Activated T-helper 1 cell treated with anti-CD3 and anti-CD28 coated beads, Interleukin-12 subunit alpha, Interleukin-12 subunit beta, Interleukin-2, Interleukin-4 antibody, amounts not matched to agents 30 ng/mL and 10 ng/mL and 1 ng/mL, durations not matched to agents 14 hours and 24 hours and 36 hours (primary cell): ENCODE measurements at regions not wholly inside any gene's neighbourhood (a gene's known extent, or its start where the extent isn't known, plus 50 kb on each side); places are given as distances from the start of the nearest gene placed in this dataset.

Experiments used
- DNase-seq: peaks from one replicate; pipeline ENCODE4 v3.0.0; 2021; ENCODE audit warnings: low spot score
- H3K27ac Mint-ChIP-seq: one replicate; pipeline ENCODE4 v1.8.0; 2021; ENCODE audit warnings: mild to moderate bottlenecking, mixed read lengths
- H3K27me3 Mint-ChIP-seq: one replicate; pipeline ENCODE4 v1.8.0; 2022; ENCODE audit warnings: mild to moderate bottlenecking, moderate library complexity, mixed read lengths; ENCODE audit not compliant: insufficient read depth
- H3K36me3 Mint-ChIP-seq: one replicate; pipeline ENCODE4 v1.8.0; 2021; ENCODE audit warnings: low read depth, mixed read lengths
- H3K4me1 Mint-ChIP-seq: one replicate; pipeline ENCODE4 v1.8.0; 2021; ENCODE audit warnings: low read depth, mixed read lengths
- H3K4me3 Mint-ChIP-seq: one replicate; pipeline ENCODE4 v1.8.0; 2021; ENCODE audit warnings: mild to moderate bottlenecking, moderate library complexity, mixed read lengths
- H3K9me3 Mint-ChIP-seq: one replicate; pipeline ENCODE4 v1.8.0; 2021; ENCODE audit warnings: mixed read lengths
- intact Hi-C: fragments of 100-400 bp; cut with micrococcal nuclease; formaldehyde crosslinking; loops from one replicate; pipeline ENCODE4 v1.15.1; 2024

DNA sequence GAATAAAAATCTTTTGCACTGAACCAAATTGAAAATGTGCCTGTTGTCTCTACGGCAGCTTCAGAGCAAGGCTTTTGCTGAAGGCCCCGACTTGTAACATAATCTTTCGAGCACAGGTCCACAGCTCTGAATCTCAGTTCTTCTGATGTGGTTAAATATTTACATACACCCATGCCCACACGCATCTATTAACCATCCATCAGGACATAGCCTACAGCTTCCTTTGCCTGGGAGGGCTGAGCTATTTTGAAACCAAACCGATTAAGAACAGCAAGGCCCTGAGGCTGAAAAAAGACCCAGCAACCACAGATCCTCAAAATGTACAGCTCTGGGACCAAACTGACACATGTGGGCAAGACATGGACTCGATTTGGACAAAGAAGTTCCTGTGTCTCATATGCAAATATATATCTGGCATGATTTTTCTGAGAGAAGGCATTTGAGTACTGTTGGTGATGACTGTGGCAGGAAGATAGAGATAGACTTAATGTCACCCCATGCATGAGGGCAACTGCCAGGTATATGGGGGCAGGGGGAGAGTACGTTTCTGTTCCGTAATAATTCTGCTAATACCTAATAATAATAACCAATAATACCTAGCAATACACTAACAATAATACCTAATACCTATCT, 322.7 kb upstream of the PLET1 start:
- intact Hi-C loops, result loop anchor here (10.0 kb wide), 1 partner anchor 351 kb away; no protein-coding TSS in a partner anchor
- Mint-ChIP-seq H3K36me3 (no peaks in the 10 kb centered on the region), H3K9me3 (no peaks in the 10 kb centered on the region), H3K4me1 (no peaks in the 10 kb centered on the region), H3K27me3 (peaks cover 5% of the 10 kb centered on the region), H3K4me3 (no peak overlapping the region), H3K27ac (no peak overlapping the region)
- DNase-seq, result no peak

DNA sequence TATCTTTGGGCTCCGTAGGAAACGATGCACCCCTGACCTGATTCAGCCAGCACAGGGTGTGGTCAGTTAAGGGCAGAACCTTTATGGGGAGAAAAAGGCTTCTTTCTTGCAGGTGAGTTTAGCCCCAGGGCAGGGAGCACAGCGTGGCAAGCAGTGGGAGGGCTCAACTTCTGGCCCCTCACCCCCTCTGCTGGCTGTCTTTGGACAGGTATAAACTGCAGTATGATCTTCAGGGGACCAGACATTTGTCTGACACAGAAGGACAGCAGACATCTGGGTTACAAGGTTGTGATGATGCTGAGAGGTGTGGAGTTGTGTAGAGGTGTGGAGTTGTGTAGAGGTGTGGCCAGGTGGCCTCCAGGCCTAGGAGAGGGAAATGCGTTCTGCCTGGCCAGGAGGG, 324.0 kb upstream of the PLET1 start:
- intact Hi-C loops, result loop anchor here (5.0 to 10.0 kb wide), 2 partner anchors 213 to 350 kb away; no protein-coding TSS in a partner anchor
- Mint-ChIP-seq H3K27me3 (peaks cover 5% of the 10 kb centered on the region), H3K36me3 (no peaks in the 10 kb centered on the region), H3K4me3 (no peak overlapping the region), H3K4me1 (no peaks in the 10 kb centered on the region), H3K9me3 (no peaks in the 10 kb centered on the region), H3K27ac (no peak overlapping the region)
- DNase-seq, result no peak

DNA sequence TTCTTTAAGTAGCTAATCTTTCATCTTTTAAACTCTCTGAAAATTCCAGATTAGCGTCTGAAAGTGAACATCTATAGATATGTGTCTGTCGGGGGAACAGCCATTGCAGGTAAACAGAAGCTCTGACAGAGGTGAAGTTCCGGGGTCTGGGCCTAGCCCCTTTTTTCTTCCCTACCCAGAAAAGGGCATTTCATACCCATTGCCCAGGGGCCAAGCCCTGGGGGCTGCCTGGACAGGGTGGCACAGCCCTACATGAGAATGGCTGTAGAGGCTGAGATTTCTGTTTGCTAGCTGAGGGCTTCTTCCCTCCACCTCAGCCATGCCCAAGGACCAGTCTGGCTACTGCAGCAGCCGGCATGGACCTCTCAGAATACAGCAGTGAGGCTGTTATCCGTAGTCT, 327.0 kb upstream of the PLET1 start:
- Mint-ChIP-seq H3K27ac (no peak overlapping the region), H3K36me3 (no peaks in the 10 kb centered on the region), H3K27me3 (no peaks in the 10 kb centered on the region), H3K9me3 (no peaks in the 10 kb centered on the region), H3K4me1 (no peaks in the 10 kb centered on the region), H3K4me3 (no peak overlapping the region)
- DNase-seq, result no peak
- intact Hi-C loops, result loop anchor here (1.0 to 10.0 kb wide), 4 partner anchors 210 to 702 kb away; no protein-coding TSS in a partner anchor

DNA sequence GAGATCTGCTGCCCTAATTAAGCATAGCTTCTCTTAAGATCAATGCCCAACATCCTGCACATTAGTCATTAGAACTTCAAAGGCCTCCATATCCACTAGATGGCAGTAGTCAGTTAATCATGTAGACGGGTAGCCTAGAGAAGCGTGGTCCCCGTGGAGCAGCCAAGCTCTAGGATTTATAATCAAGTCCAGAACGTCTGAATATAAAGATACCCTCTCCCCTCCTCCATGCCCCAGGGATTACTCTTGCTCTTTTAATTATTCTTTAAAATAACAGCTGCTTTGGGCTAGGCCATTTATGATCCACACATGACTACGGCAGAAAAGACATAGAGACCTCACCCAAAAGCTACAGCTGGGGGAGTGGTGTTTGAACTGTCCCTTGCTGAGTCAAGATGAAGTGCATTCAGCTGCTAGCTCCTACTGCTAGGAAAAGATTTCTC, 327.6 kb upstream of the PLET1 start:
- no peaks in the 10 kb centered on the region for H3K27me3 Mint-ChIP-seq
- peak; percentile 8 for DNase-seq
- H3K27ac Mint-ChIP-seq, result peak overlapping the region; percentile 20
- H3K9me3 Mint-ChIP-seq, result no peaks in the 10 kb centered on the region
- H3K4me3 Mint-ChIP-seq, result no peak overlapping the region
- no peaks in the 10 kb centered on the region for H3K36me3 Mint-ChIP-seq
- H3K4me1 Mint-ChIP-seq, result no peaks in the 10 kb centered on the region
- intact Hi-C loops, result loop anchor here (1.0 to 10.0 kb wide), 4 partner anchors 209 to 701 kb away; no protein-coding TSS in a partner anchor

- Mint-ChIP-seq H3K27me3 (no peaks in the 10 kb centered on the region), H3K4me3 (no peak overlapping the region), H3K27ac (no peak overlapping the region), H3K9me3 (no peaks in the 10 kb centered on the region), H3K36me3 (no peaks in the 10 kb centered on the region), H3K4me1 (no peaks in the 10 kb centered on the region)
- DNase-seq, result no peak
- intact Hi-C loops, result loop anchor here (5.0 to 10.0 kb wide), 2 partner anchors 208 to 346 kb away; no protein-coding TSS in a partner anchor
Measured at GRCh38 chr11:112589155-112589554, 328.5 kb upstream of the PLET1 start.

- no peaks in the 10 kb centered on the region for H3K9me3 Mint-ChIP-seq
- no peak overlapping the region for H3K27ac Mint-ChIP-seq
- H3K36me3 Mint-ChIP-seq, result no peaks in the 10 kb centered on the region
- no peaks in the 10 kb centered on the region for H3K4me1 Mint-ChIP-seq
- H3K27me3 Mint-ChIP-seq, result no peaks in the 10 kb centered on the region
- intact Hi-C loops, result no loop called here
- no peak for DNase-seq
- H3K4me3 Mint-ChIP-seq, result no peak overlapping the region
Measured at GRCh38 chr11:112590764-112591163, 330.1 kb upstream of the PLET1 start.

GRCh38 chr11:112593440-112593839, 332.8 kb upstream of the PLET1 start:
- Mint-ChIP-seq H3K4me3 (no peak overlapping the region), H3K36me3 (no peaks in the 10 kb centered on the region), H3K27me3 (no peaks in the 10 kb centered on the region), H3K9me3 (no peaks in the 10 kb centered on the region), H3K27ac (no peak overlapping the region), H3K4me1 (no peaks in the 10 kb centered on the region)
- DNase-seq, result no peak
- intact Hi-C loops, result no loop called here

DNA sequence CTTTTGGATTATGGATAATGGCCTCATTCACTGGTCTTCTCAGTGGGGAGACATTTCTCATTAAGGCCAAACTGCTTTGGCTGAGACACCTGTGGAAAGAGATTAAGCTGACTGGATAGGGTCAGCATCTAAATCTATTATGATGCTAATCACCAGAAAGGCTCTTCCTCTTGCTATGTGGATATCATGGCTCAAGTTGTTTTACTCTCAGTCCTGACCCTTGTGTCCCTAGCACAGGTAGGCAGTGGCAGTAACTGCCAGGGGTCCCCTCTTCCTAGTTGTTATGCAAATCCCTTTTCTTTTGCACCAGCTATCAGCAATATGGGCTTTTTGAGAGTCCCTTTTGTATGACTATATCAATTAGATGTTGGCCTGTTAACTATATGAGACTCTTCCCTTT, 335.7 kb upstream of the PLET1 start:
- no peak overlapping the region for H3K4me3 Mint-ChIP-seq
- no peaks in the 10 kb centered on the region for H3K4me1 Mint-ChIP-seq
- DNase-seq, result no peak
- no peaks in the 10 kb centered on the region for H3K9me3 Mint-ChIP-seq
- H3K36me3 Mint-ChIP-seq, result no peaks in the 10 kb centered on the region
- intact Hi-C loops, result no loop called here
- peaks cover under 1% of the 10 kb centered on the region for H3K27me3 Mint-ChIP-seq
- H3K27ac Mint-ChIP-seq, result no peak overlapping the region

DNA sequence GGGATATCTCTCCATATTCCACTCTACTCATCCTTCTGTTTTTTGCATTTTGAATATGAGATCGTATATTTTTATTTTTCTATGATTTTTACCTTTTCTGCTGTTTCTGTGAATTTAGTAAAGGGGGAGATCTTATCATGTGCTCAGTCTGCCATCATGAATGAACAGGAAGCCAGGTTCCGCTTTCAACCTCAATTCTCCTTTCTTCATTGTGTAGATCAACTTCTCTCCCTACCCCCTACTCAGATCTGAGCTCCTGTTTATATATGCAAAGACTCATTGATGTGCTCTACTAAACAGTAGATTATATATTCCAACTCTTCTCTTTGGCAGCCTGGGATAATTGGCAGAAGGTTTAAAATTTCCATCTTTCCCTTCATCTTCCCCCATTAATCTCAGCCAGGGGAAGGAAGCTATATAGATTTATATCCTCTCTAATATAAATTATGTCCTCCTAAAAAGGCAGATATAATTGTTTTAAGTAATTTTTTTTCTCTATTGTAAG, 336.7 kb upstream of the PLET1 start:
- H3K9me3 Mint-ChIP-seq, result no peaks in the 10 kb centered on the region
- intact Hi-C loops, result no loop called here
- H3K27ac Mint-ChIP-seq, result no peak overlapping the region
- H3K27me3 Mint-ChIP-seq, result peaks cover 6% of the 10 kb centered on the region
- DNase-seq, result no peak
- no peak overlapping the region for H3K4me3 Mint-ChIP-seq
- H3K36me3 Mint-ChIP-seq, result no peaks in the 10 kb centered on the region
- no peaks in the 10 kb centered on the region for H3K4me1 Mint-ChIP-seq

DNA sequence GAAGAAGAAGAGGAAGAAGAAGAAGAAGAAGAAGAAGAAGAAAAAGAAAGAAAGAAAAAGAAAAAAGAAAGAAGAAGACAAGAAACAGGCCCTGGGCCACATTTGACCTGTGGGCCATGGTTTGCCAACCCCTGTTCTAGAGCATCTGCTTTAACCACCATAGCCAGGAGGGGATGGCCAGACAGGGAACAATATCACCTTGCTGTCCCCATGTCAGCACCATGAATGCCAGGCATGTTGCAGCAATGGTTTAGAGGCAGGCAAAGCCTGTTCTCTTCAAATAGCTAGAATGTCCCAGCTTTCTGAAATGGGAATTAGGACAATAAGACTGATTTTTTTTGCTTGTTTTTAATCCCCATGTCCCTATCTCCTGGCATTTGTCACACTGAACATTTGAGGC, 338.6 kb upstream of the PLET1 start:
- intact Hi-C loops, result no loop called here
- Mint-ChIP-seq H3K27me3 (peaks cover 8% of the 10 kb centered on the region), H3K9me3 (no peaks in the 10 kb centered on the region), H3K4me3 (no peak overlapping the region), H3K27ac (no peak overlapping the region), H3K4me1 (no peaks in the 10 kb centered on the region), H3K36me3 (no peaks in the 10 kb centered on the region)
- DNase-seq, result no peak

GRCh38 chr11:112599856-112600533, 339.3 kb upstream of the PLET1 start:
- Mint-ChIP-seq H3K4me3 (no peak overlapping the region), H3K27me3 (peaks cover 8% of the 10 kb centered on the region), H3K36me3 (no peaks in the 10 kb centered on the region), H3K4me1 (no peaks in the 10 kb centered on the region), H3K27ac (no peak overlapping the region), H3K9me3 (no peaks in the 10 kb centered on the region)
- intact Hi-C loops, result no loop called here
- no peak for DNase-seq

DNA sequence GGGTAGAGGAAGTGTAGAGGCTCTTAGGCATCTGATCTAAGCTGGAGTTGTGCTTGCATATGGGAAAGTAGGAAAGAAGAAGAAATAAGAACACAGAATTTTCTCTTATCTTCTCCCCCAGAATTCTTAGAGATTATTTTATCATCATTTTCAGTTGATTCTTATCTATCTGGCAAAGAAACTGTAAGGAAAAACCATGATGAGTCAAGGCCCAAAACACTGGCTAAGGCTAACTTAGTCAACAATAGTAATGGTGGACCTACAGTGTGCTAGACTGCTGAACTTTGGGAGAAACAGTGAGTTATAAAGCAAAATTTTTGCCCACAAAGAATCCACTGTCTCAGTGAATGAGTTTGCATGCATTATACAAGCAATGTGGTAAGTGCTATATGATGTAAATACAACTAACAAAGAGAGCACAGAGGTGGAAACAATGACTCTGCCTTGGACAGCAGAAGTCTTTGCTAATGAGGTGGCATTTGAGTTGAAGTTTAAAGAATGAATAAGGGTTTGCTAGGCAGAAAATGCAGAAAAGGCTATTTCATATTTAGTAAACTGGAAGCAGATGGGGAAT, 344.5 kb upstream of the PLET1 start:
- H3K4me1 Mint-ChIP-seq, result no peaks in the 10 kb centered on the region
- H3K36me3 Mint-ChIP-seq, result no peaks in the 10 kb centered on the region
- intact Hi-C loops, result no loop called here
- H3K27ac Mint-ChIP-seq, result no peak overlapping the region
- peaks cover 13% of the 10 kb centered on the region for H3K27me3 Mint-ChIP-seq
- no peak overlapping the region for H3K4me3 Mint-ChIP-seq
- H3K9me3 Mint-ChIP-seq, result no peaks in the 10 kb centered on the region
- DNase-seq, result no peak

- no peak overlapping the region for H3K27ac Mint-ChIP-seq
- no peaks in the 10 kb centered on the region for H3K36me3 Mint-ChIP-seq
- H3K27me3 Mint-ChIP-seq, result peaks cover 12% of the 10 kb centered on the region
- H3K4me3 Mint-ChIP-seq, result no peak overlapping the region
- no peak for DNase-seq
- no peaks in the 10 kb centered on the region for H3K9me3 Mint-ChIP-seq
- intact Hi-C loops, result no loop called here
- no peaks in the 10 kb centered on the region for H3K4me1 Mint-ChIP-seq
Measured at GRCh38 chr11:112606656-112607055, 346.0 kb upstream of the PLET1 start.
